H1 (cell line): ENCODE measurements at regions not wholly inside any gene's neighbourhood (a gene's known extent, or its start where the extent isn't known, plus 50 kb on each side); places are given as distances from the start of the nearest gene placed in this dataset.

ENCODE experiments used
- CTCF ChIA-PET: fragments of 300-600 bp; sonication (Branson Sonifier 250); formaldehyde crosslinking; loops from one replicate; lab custom pipeline; 2021; ENCODE audit not compliant: partially characterized antibody; lab: Charles Lee
- POLR2A ChIA-PET: fragments of 300-600 bp; sonication (Branson Sonifier 250); formaldehyde crosslinking; loops from one replicate; lab custom pipeline; 2021; ENCODE audit warnings: inconsistent platforms; ENCODE audit not compliant: partially characterized antibody; lab: Charles Lee
- DNase-seq, 2 experiments: peaks; one replicate each; pipeline versions ENCODE4 v3.0.0 to v3.0.0-alpha.2; 2010 to 2022; ENCODE audit warnings: low spot score in 2 of 2, low read depth in 1 of 2, mixed read lengths in 1 of 2
- FAIRE-seq: peaks from 2 replicates; lab custom pipeline; 2011; peaks lifted over from hg19 to GRCh38; lab: Jason Lieb, UNC
- H2AFZ ChIP-seq: 2 replicates; pipeline ENCODE4 v1.8.1; 2012; ENCODE audit warnings: low read length, inconsistent platforms
- H2AK5ac ChIP-seq: 2 replicates; pipeline ENCODE4 v1.6.1; 2013; ENCODE audit warnings: low read depth, low read length
- H2BK120ac ChIP-seq: replicated peaks from 2 replicates; pipeline ENCODE3; 2013; ENCODE audit warnings: low read depth, low read length, inconsistent platforms
- H2BK12ac ChIP-seq: 2 replicates; pipeline ENCODE4 v1.6.1; 2013; ENCODE audit warnings: low read depth, low read length
- H2BK15ac ChIP-seq: 2 replicates; pipeline ENCODE4 v1.6.1; 2013; ENCODE audit warnings: low read length
- H2BK20ac ChIP-seq: 2 replicates; pipeline ENCODE4 v1.6.1; 2013; ENCODE audit warnings: low read length
- H2BK5ac ChIP-seq: 2 replicates; pipeline ENCODE4 v1.6.1; 2013; ENCODE audit warnings: low read depth, low read length
- H3K14ac ChIP-seq: 2 replicates; pipeline ENCODE4 v1.6.1; 2013; ENCODE audit warnings: inconsistent platforms; ENCODE audit not compliant: insufficient read length
- H3K18ac ChIP-seq: 2 replicates; pipeline ENCODE4 v1.6.1; 2013; ENCODE audit warnings: low read length; ENCODE audit errors: extremely low read depth
- H3K23ac ChIP-seq: 2 replicates; pipeline ENCODE4 v1.6.1; 2013; ENCODE audit warnings: inconsistent platforms; ENCODE audit not compliant: insufficient read length
- H3K23me2 ChIP-seq: 2 replicates; pipeline ENCODE4 v1.6.1; 2013; ENCODE audit warnings: low read depth, low read length
- H3K27ac ChIP-seq: 2 replicates; pipeline ENCODE4 v1.6.1; 2011; ENCODE audit warnings: low read depth, low read length, inconsistent platforms
- H3K27me3 ChIP-seq, 4 experiments: replicated peaks in 1 of 4; 1 replicate in 1 of 4; 2 replicates in 3 of 4; pipeline versions ENCODE4 v1.6.1 to v1.8.1; 2011 to 2013; ENCODE audit warnings: low read length in 3 of 4, mild to moderate bottlenecking in 3 of 4, inconsistent platforms in 2 of 4, mixed read lengths in 2 of 4, moderate library complexity in 1 of 4; ENCODE audit not compliant: control insufficient read depth in 3 of 4, insufficient read depth in 3 of 4; ENCODE audit errors: extremely low read depth in 1 of 4
- H3K36me3 ChIP-seq, 4 experiments: 2 replicates each; pipeline versions ENCODE4 v1.6.1 to v1.8.1; 2011 to 2013; ENCODE audit warnings: mild to moderate bottlenecking in 4 of 4, low read length in 3 of 4, moderate library complexity in 2 of 4, control low read depth in 1 of 4, inconsistent platforms in 1 of 4; ENCODE audit not compliant: insufficient read depth in 4 of 4, control insufficient read depth in 2 of 4
- H3K4ac ChIP-seq: replicated peaks from 2 replicates; pipeline ENCODE3; 2013; ENCODE audit warnings: low read length, low read depth, mixed read lengths, inconsistent platforms; ENCODE audit not compliant: insufficient read length
- H3K4me1 ChIP-seq, 4 experiments: replicated peaks in 1 of 4; 1 replicate in 1 of 4; 2 replicates in 3 of 4; pipeline versions ENCODE4 v1.6.1 to v1.8.1; 2011 to 2013; ENCODE audit warnings: low read length in 3 of 4, inconsistent platforms in 2 of 4, mixed read lengths in 1 of 4; ENCODE audit not compliant: insufficient read depth in 4 of 4, control insufficient read depth in 3 of 4
- H3K4me2 ChIP-seq, 2 experiments: 2 replicates each; pipeline versions ENCODE4 v1.6.1 to v1.8.1; 2011 to 2013; ENCODE audit warnings: low read depth in 2 of 2, low read length in 2 of 2, control low read depth in 1 of 2, inconsistent platforms in 1 of 2, mild to moderate bottlenecking in 1 of 2; ENCODE audit not compliant: insufficient read depth in 1 of 2
- H3K4me3 ChIP-seq, 4 experiments: fragments of 200-600, 300-600 bp in 1 of 4; sonication (generic), shearing (Covaris generic), sonication (Bioruptor Twin) in 1 of 4; 2 replicates each; pipeline versions ENCODE4 v1.5.1 to v1.8.1; 2011 to 2016; ENCODE audit warnings: low read length in 4 of 4, low read depth in 3 of 4, control low read depth in 2 of 4, inconsistent platforms in 2 of 4, mild to moderate bottlenecking in 2 of 4, mixed read lengths in 1 of 4, moderate library complexity in 1 of 4; ENCODE audit not compliant: insufficient read depth in 2 of 4; ENCODE audit errors: extremely low read depth in 1 of 4
- H3K56ac ChIP-seq: replicated peaks from 2 replicates; pipeline ENCODE3; 2013; ENCODE audit warnings: low read depth, mild to moderate bottlenecking, mixed read lengths, low read length, inconsistent platforms; ENCODE audit not compliant: insufficient read length
- H3K79me1 ChIP-seq: 2 replicates; pipeline ENCODE4 v1.6.1; 2013; ENCODE audit warnings: low read depth, low read length, control low read depth
- H3K79me2 ChIP-seq, 2 experiments: 2 replicates each; pipeline versions ENCODE4 v1.6.1 to v1.8.1; 2012 to 2013; ENCODE audit warnings: low read length in 2 of 2, mild to moderate bottlenecking in 2 of 2, inconsistent platforms in 1 of 2; ENCODE audit not compliant: insufficient read depth in 2 of 2, control insufficient read depth in 1 of 2
- H3K9ac ChIP-seq, 4 experiments: replicated peaks in 1 of 4; 1 replicate in 1 of 4; 2 replicates in 3 of 4; pipeline versions ENCODE4 v1.6.1 to v1.8.1; 2011 to 2013; ENCODE audit warnings: low read depth in 3 of 4, low read length in 3 of 4, control low read depth in 2 of 4, mild to moderate bottlenecking in 2 of 4, moderate library complexity in 2 of 4, inconsistent platforms in 1 of 4; ENCODE audit errors: extremely low read depth in 1 of 4
- H3K9me3 ChIP-seq, 2 experiments: 2 replicates each; pipeline versions ENCODE4 v1.6.1 to v1.8.1; 2012 to 2013; ENCODE audit warnings: mild to moderate bottlenecking in 2 of 2, moderate library complexity in 2 of 2, control low read depth in 1 of 2, inconsistent platforms in 1 of 2, low read depth in 1 of 2, low read length in 1 of 2, mixed read lengths in 1 of 2; ENCODE audit not compliant: insufficient read depth in 2 of 2
- H4K20me1 ChIP-seq, 2 experiments: replicated peaks in 1 of 2; 2 replicates each; pipeline versions ENCODE3 to v1.8.1; 2011 to 2013; ENCODE audit warnings: inconsistent platforms in 2 of 2, low read length in 2 of 2, mild to moderate bottlenecking in 1 of 2; ENCODE audit not compliant: insufficient read depth in 2 of 2, control insufficient read depth in 1 of 2
- H4K5ac ChIP-seq: 2 replicates; pipeline ENCODE4 v1.6.1; 2013; ENCODE audit warnings: low read length, low read depth, mixed read lengths, inconsistent platforms; ENCODE audit not compliant: insufficient read length
- H4K8ac ChIP-seq: 2 replicates; pipeline ENCODE4 v1.8.0; 2013; ENCODE audit warnings: mild to moderate bottlenecking, moderate library complexity, low read length, inconsistent platforms; ENCODE audit not compliant: insufficient read depth; ENCODE audit errors: extremely low read depth
- H4K91ac ChIP-seq: replicated peaks from 2 replicates; pipeline ENCODE3; 2013; ENCODE audit warnings: low read length, mixed read lengths, inconsistent platforms; ENCODE audit not compliant: insufficient read length
- ATF2 ChIP-seq: IDR thresholded peaks from 2 replicates; pipeline ENCODE4 v1.6.1; 2012; ENCODE audit warnings: low read length, inconsistent platforms
- BACH1 ChIP-seq: IDR thresholded peaks from 2 replicates; pipeline ENCODE4 v1.6.1; 2012; ENCODE audit warnings: low read length, improper control_type of control experiment
- CHD2 ChIP-seq: IDR thresholded peaks from 2 replicates; pipeline ENCODE4 v1.6.1; 2012; ENCODE audit warnings: low read length, improper control_type of control experiment
- EGR1 ChIP-seq: IDR thresholded peaks from 2 replicates; pipeline ENCODE4 v1.6.1; 2011; ENCODE audit warnings: low read depth, low read length, borderline replicate concordance
- EP300 ChIP-seq, 2 experiments: IDR thresholded peaks; 1 replicate in 1 of 2; 2 replicates in 1 of 2; pipeline ENCODE4 v1.6.1; 2011 to 2012; ENCODE audit warnings: low read depth in 2 of 2, low read length in 2 of 2, mild to moderate bottlenecking in 2 of 2, borderline replicate concordance in 1 of 2, inconsistent platforms in 1 of 2, moderate library complexity in 1 of 2
- HDAC6 ChIP-seq: IDR thresholded peaks from one replicate; pipeline ENCODE4 v1.7.1; 2012; ENCODE audit warnings: low read depth, mild to moderate bottlenecking, inconsistent platforms, low read length, moderate library complexity
- KDM1A ChIP-seq: fragments of 200-600, 300-600 bp; sonication (generic); IDR thresholded peaks from 2 replicates; pipeline ENCODE4 v1.7.1; 2016; ENCODE audit warnings: mild to moderate bottlenecking, low read length, borderline replicate concordance
- MAFK ChIP-seq: IDR thresholded peaks from 2 replicates; pipeline ENCODE4 v1.6.1; 2012; ENCODE audit warnings: low read depth, mild to moderate bottlenecking, improper control_type of control experiment, low read length
- POLR2A ChIP-seq, 2 experiments: IDR thresholded peaks; 1 replicate in 1 of 2; 2 replicates in 1 of 2; pipeline ENCODE4 v1.6.1; 2011; ENCODE audit warnings: low read depth in 2 of 2, low read length in 2 of 2, mild to moderate bottlenecking in 2 of 2; ENCODE audit errors: control extremely low read depth in 1 of 2
- POU5F1 ChIP-seq: IDR thresholded peaks from 2 replicates; pipeline ENCODE4 v1.6.1; 2011; ENCODE audit warnings: low read depth, mild to moderate bottlenecking, low read length, moderate library complexity
- RAD21 ChIP-seq, 2 experiments: IDR thresholded peaks in 1 of 2; conservative IDR thresholded peaks in 1 of 2; 2 replicates each; pipeline ENCODE4 v1.6.1; 2011; ENCODE audit warnings: low read depth in 2 of 2, low read length in 2 of 2, improper control_type of control experiment in 1 of 2, inconsistent platforms in 1 of 2, mild to moderate bottlenecking in 1 of 2, moderate library complexity in 1 of 2
- RFX5 ChIP-seq: IDR thresholded peaks from 2 replicates; pipeline ENCODE4 v1.6.1; 2011; ENCODE audit warnings: low read depth, low read length, improper control_type of control experiment, borderline replicate concordance
- SIRT6 ChIP-seq: IDR thresholded peaks from one replicate; pipeline ENCODE4 v1.7.1; 2012; ENCODE audit warnings: low read length, inconsistent platforms
- SP1 ChIP-seq: IDR thresholded peaks from 2 replicates; pipeline ENCODE4 v1.6.1; 2011; ENCODE audit warnings: low read depth, low read length
- TCF12 ChIP-seq: IDR thresholded peaks from 2 replicates; pipeline ENCODE4 v1.6.1; 2011; ENCODE audit warnings: low read depth, mild to moderate bottlenecking, low read length
- WGBS, 2 experiments: shearing (Covaris generic) in 1 of 2; methylation state at CpG; one replicate each; pipeline versions ENCODE4 v1.1.6 to v1.1.7; 2013 to 2015; ENCODE audit warnings: low lambda C conversion rate in 2 of 2, mixed read lengths in 2 of 2, inconsistent platforms in 1 of 2, low coverage in 1 of 2, missing lambda C conversion rate in 1 of 2; ENCODE audit not compliant: insufficient replicate concordance in 2 of 2, insufficient coverage in 1 of 2, insufficient read length in 1 of 2; ENCODE audit errors: extremely low coverage in 1 of 2, missing lambda C conversion rate in 1 of 2; 5-methylcytosine and 5-hydroxymethylcytosine counted together

- POLR2A ChIA-PET = no interaction called here
- TF ChIP-seq TCF12 (no peak), POLR2A (IDR thresholded peaks at IDR 0.05; ENCODE audit: control extremely low read depth in 1 of 2, low read depth in 2 of 2, low read length in 2 of 2) (no peak), EP300 (IDR thresholded peaks at IDR 0.05; ENCODE audit: borderline replicate concordance in 1 of 2, low read depth in 2 of 2, low read length in 2 of 2) (no peak), RFX5 (no peak), SP1 (no peak), BACH1 (no peak), POU5F1 (no peak), MAFK (no peak), CHD2 (no peak), EGR1 (no peak), KDM1A (no peak), ATF2 (no peak), SIRT6 (no peak), RAD21 (IDR thresholded peaks at IDR 0.05 in 1 of 2, conservative IDR thresholded peaks at IDR 0.05 in 1 of 2; ENCODE audit: low read depth in 2 of 2, low read length in 2 of 2) (no peak), HDAC6 (no peak)
Measured at GRCh38 chr6:163739966-163740365, 325.4 kb downstream of the QKI start.

More at GRCh38 chr6:163739966-163740365, 325.4 kb downstream of the QKI start:
- Histone ChIP-seq H3K14ac (no peak overlapping the region), H2BK15ac (no peak overlapping the region), H3K56ac (no peak overlapping the region), H2BK20ac (no peak overlapping the region), H4K20me1 (no peaks in the 10 kb centered on the region), H3K4me1 (no peaks in the 10 kb centered on the region), H3K4me3 (no peak overlapping the region), H3K9me3 (no peaks in the 10 kb centered on the region), H3K23me2 (no peaks in the 10 kb centered on the region), H3K23ac (no peak overlapping the region), H3K79me1 (no peaks in the 10 kb centered on the region), H2BK120ac (no peak overlapping the region), H3K9ac (no peak overlapping the region), H2AFZ (no peak overlapping the region), H3K36me3 (no peaks in the 10 kb centered on the region), H3K4me2 (no peak overlapping the region), H3K79me2 (no peaks in the 10 kb centered on the region), H4K8ac (no peak overlapping the region), H2BK5ac (no peak overlapping the region), H2AK5ac (no peak overlapping the region), H3K27ac (no peak overlapping the region), H3K18ac (no peak overlapping the region), H3K4ac (no peak overlapping the region), H4K91ac (no peak overlapping the region), H4K5ac (no peak overlapping the region), H3K27me3 (no peaks in the 10 kb centered on the region), H2BK12ac (no peak overlapping the region)
- CTCF ChIA-PET = interaction anchor here (0.7 kb wide), 1 partner anchor 17 kb away, joined by 3 read pairs; no protein-coding TSS in a partner anchor
- no peak for DNase-seq
- no peak for FAIRE-seq
- WGBS, 2 experiments = 86% methylated on average over 4 of the region's 4 CpGs; no CpG with 5 or more reads in 1 of the 2 experiments
